ENCODE measurements at regions not wholly inside any gene's neighbourhood (a gene's known extent, or its start where the extent isn't known, plus 50 kb on each side); places are given as distances from the start of the nearest gene placed in this dataset.
"Not testable (repeated sequence)": the region's sequence is repeated elsewhere in the genome, so short reads cannot be mapped to it uniquely, and the experiment has no call there.

- DNase-seq (ENCODE audit: low spot score) = no peak
These were observed 109.2 kb downstream of the OSTF1 start for GRCh38 chr9:75197561-75197960.

GRCh38 chr9:75198436-75198835, 110.1 kb downstream of the OSTF1 start:
- DNase-seq (ENCODE audit: low spot score) = no peak

GRCh38 chr9:75200892-75201470, 112.7 kb downstream of the OSTF1 start:
- DNase-seq (ENCODE audit: low spot score) = peak; percentile 62

- DNase-seq (ENCODE audit: low spot score) = no peak
These were observed 113.3 kb downstream of the OSTF1 start for GRCh38 chr9:75201480-75202209.

GRCh38 chr9:75207997-75208396, 119.7 kb downstream of the OSTF1 start:
- not testable (repeated sequence) for DNase-seq (ENCODE audit: low spot score)

DNA sequence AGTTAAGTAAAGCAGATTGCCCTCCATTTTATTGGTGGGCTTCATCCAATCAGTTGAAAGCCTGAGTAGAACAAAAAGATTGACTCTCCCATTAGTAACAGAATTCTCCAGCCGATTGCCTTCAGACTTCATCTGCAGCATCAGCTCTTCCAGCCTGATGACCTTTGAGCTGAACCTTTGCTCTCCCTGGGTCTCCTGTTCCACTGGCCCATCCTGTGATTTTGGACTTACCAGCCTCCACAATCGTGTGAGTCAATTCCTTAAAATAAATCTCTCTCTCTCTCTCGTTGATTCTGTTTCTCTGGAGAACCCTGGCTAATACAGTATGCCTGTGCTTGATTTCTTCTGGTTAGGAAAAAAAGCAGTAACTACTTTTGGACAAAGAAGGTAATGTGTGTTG, 121.9 kb downstream of the OSTF1 start:
- DNase-seq (ENCODE audit: low spot score) = no peak

DNA sequence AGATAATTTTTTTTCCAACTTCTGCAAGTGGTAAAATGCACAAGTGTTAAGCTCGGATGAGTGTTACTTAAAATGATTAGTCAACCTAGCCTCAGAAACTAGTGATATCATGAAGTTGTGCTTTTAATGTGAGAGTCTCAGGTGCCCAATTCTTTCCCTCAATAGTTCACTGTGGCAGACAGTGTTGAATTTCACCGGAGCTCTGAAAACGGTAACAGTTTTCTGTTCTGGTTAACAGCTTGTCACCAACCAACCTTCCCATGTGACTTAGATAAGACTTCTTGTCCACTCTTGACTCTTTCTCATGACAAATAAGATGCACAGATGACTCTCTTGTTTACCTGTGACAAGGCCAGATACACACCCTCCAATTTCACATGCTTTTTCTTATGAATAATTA, 125.5 kb downstream of the OSTF1 start:
- DNase-seq (ENCODE audit: low spot score) = no peak

DNA sequence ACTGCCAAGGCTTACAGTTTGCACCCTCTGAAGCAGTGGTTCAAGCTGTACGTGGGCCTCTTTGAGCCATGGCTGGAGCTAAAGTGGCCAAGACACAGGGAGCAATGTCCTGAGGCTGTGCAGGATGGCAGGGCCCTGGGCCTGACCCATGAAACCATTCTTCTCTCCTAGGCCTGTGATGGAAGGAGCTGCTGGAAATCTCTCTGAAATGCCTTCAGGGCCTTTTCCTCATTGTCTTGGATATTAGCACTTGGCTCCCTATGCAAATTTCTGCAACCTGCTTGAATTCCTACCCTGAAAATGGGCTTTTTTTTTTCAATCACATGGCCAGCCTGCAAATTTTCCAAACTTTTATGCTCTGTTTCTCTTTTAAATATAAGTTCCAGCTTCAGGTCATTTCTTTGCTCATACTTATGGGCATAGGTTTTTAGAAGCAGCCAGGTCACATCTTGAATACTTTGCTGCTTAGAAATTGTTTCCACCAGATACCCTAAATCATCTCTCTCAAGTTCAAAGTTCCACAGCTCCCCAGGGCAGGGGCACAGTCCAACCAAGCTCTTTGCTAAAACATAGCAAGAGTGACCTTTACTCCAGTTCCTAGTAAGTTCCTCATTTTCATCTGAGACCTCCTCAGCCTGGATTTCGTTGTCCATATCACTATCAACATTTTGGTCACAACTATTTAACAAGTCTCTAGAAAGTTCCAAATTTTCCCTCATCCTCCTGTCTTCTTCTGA, 138.3 kb downstream of the OSTF1 start:
- DNase-seq (ENCODE audit: low spot score) = no peak

DNA sequence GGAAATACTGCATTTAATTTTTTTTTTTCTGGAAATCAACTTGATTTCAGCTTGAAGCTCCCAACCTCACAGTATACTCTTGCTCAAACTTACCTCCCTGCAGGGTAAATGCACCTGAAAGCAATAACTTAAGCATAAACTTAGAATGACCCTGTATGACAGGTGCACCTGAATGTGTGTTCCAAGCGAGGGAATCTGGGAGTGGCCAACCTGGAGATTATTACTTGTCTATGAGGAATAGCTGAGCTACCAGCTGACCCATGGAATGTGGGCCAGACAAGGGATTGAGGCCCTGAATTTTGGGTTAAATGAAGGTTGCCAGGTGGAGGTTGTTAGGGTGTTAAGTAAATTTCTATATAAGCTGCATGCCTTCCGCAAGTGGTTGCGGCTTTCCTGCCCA, 140.6 kb downstream of the OSTF1 start:
- DNase-seq (ENCODE audit: low spot score) = no peak

GRCh38 chr9:75229605-75230332, 141.5 kb downstream of the OSTF1 start:
- no peak for DNase-seq (ENCODE audit: low spot score)

DNA sequence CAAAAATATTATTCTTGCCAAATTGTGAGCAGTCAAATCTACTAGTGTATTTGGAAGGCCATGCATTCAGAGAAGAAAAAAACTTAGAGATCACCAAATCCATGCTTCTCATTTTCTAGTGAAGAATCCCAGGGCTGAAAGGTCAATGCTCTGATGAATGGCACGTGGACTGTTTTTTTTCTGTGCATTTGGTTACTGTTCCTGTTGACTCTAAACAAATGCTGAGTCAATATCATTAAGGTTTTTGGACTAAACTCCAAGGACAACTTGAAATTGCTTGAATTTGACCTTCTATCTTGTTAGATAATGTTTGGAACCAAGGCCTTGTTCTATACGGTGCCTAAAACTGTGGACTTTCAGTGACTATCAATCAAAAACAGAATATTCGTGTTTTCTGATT, 142.2 kb downstream of the OSTF1 start:
- DNase-seq (ENCODE audit: low spot score) = no peak

DNA sequence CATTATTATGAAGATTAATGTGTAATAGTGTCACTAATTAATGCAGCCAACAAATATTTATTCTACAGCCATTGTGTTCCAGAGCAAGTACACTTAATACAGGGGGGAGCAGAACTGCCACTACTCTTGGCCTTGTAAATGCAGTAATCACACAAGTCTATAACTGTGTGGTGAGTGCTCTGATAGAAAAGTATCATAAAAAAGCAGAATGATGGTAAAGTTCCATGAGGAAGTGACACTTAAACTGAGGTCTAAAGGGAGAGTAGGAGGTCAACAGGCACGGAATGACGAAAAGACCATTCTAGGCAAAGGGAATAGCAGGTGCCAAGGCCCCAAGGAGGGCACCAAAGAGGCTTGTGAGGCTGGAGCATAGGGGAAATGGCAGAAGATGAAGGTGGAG, 142.9 kb downstream of the OSTF1 start:
- no peak for DNase-seq (ENCODE audit: low spot score)

DNA sequence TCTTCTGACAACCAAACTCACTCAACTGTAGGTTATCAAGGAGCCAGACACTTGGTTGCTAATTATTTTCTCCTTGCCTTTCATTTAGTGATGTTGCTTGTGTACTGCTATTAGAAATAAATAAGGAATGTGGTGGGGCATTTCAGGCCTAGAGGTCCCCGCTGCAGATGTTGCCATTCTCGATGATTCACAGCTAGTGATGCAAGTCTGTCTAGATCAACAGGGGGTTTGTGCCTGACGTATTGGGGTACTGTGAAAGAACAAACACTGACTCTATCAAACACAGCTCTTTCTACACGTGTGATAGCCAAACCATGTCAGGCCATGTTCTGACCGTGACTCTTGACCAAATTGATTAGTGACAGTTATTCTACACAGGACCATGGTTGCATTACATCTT, 144.7 kb downstream of the OSTF1 start:
- DNase-seq (ENCODE audit: low spot score) = no peak

- DNase-seq (ENCODE audit: low spot score) = no peak
These were observed 147.3 kb downstream of the OSTF1 start for GRCh38 chr9:75235632-75236031.

DNA sequence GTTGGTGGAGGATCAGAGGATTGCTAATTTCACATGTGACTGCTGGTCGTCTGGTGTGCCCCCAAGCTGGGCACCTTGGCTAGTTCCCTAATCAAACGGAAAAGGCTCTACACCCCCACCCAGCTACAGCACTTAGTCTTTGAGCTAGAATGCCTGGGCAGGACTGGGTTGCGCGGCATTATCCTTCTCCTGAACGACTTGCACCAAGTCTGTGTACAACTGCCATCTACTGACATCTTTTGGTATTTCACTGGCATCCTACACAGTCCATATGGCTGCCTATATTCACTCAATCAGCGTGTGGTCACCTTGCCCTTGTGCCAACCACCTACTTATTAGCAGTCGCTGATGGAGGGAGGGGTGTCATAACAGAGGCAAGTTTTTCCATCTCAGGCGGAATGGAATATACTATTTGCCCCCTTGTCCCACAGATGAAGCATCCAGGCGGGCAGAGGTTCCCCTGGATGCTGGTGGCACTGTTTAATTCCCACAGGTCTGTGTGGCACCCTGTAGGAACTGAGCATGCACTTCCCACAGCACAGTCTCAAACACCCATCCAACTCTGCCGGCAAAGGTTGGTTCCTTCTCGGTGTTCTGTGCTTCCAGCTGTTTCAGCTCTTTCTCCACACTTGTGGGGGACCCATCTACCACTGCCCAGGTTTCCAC, 150.1 kb downstream of the OSTF1 start:
- DNase-seq (ENCODE audit: low spot score) = peak; percentile 73

DNA sequence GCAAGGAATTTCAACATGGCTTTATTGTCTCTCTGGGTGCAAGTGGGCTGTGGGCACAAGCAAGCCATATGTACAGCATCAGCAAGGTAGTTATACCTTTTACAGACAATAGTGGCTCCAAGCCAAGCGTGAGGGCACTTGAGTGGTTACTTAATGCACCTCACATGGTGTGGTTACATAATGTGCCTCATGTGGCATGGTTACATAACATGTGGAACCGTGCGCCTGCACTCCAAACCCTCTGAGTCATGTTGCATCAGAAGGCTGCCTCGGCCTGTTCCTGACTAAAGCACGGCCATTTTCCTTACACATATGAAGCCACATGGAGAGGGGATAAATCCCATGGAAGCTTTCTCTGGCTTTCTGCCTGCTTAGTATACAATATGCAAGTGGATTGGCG, 150.9 kb downstream of the OSTF1 start:
- no peak for DNase-seq (ENCODE audit: low spot score)

- DNase-seq (ENCODE audit: low spot score) = no peak
These were observed 154.1 kb downstream of the OSTF1 start for GRCh38 chr9:75242426-75242825.

DNA sequence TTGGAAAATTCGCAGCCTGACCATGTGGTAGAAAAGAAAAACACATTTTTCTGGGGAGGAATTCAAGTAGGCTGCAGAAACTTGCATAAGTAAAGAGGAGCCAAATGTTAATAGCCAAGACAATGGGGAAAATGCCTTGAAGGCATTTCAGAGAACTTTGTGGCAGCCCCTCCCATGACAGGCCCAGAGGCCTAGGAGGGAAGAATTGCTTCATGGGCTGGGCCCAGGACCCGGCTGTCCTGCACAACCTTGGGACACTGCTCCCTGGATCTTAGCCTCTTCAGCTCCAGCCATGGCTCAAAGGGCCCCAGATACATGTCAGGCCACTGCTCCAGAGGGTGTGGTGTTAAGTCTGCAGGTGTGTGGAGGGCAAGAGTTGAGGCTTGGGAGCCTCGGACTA, 158.6 kb downstream of the OSTF1 start:
- DNase-seq (ENCODE audit: low spot score) = no peak

GRCh38 chr9:75265525-75265972, 177.2 kb downstream of the OSTF1 start:
- peak; percentile 58 for DNase-seq (ENCODE audit: low spot score)

DNA sequence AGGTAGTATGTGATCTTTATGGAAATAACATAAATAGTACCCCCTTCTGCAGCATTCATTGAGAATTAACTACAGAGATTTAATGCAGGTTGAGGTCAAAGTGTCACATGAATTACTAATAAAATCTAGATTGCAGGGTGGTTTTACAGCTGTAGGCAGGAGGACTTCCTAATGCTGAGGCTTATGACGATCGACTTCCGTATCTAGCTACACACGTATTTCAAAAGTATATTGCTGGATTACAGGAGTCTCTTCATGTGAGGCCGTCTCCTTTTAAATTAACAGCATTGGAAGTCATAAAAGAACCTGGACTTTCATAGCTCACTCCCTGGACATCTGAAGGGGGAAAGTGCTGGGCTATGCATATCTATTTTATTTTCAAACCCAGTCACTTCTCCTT, 180.9 kb downstream of the OSTF1 start:
- no peak for DNase-seq (ENCODE audit: low spot score)

- DNase-seq (ENCODE audit: low spot score) = not testable (repeated sequence)
These were observed 184.7 kb downstream of the OSTF1 start for GRCh38 chr9:75273055-75273454.

DNA sequence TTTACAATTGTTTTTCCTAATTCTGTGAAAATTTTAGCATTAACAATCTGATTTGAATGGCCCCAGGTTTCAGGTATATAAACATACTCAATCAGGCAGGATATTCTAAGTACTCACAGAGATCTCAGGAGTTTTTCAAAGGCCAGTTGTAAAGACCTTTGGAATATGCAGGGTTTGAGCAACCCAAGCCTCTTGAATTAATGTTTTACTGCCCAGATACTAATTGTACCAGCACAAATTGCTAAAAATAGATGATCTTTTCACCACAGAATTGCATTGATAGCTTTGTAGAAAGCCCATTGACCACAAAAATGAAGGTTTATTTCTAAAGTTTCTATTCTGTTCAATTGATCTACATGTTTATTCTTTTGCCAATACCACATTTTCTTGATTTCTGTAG, 186.5 kb downstream of the OSTF1 start:
- no peak for DNase-seq (ENCODE audit: low spot score)

Measured in activated CD4-positive, alpha-beta T cell treated with anti-CD3 and anti-CD28 coated beads, Interleukin-2, Interleukin-4, amounts not matched to agents 100 ng/mL and 50 ng/mL, durations not matched to agents 16 hours and 8 hours (primary cell).